Glutamatergic neuron (in vitro differentiated cells): ENCODE measurements at regions not wholly inside any gene's neighbourhood (a gene's known extent, or its start where the extent isn't known, plus 50 kb on each side); places are given as distances from the start of the nearest gene placed in this dataset.

Experiments
- DNase-seq: peaks from one replicate; pipeline ENCODE4 v3.0.0; 2022
- H3K27ac Mint-ChIP-seq: one replicate; pipeline ENCODE4 v1.8.0; 2020; ENCODE audit warnings: mild to moderate bottlenecking, mixed read lengths, inconsistent platforms; ENCODE audit not compliant: unreplicated experiment
- H3K27me3 Mint-ChIP-seq: one replicate; pipeline ENCODE4 v1.8.0; 2020; ENCODE audit warnings: mild to moderate bottlenecking, moderate library complexity, mixed read lengths, inconsistent platforms; ENCODE audit not compliant: unreplicated experiment
- H3K36me3 Mint-ChIP-seq: one replicate; pipeline ENCODE4 v1.8.0; 2020; ENCODE audit warnings: mild to moderate bottlenecking, mixed read lengths, inconsistent platforms; ENCODE audit not compliant: unreplicated experiment
- H3K4me1 Mint-ChIP-seq: one replicate; pipeline ENCODE4 v1.8.0; 2020; ENCODE audit warnings: mild to moderate bottlenecking, low read depth, mixed read lengths, inconsistent platforms; ENCODE audit not compliant: unreplicated experiment
- H3K4me3 Mint-ChIP-seq: one replicate; pipeline ENCODE4 v1.8.0; 2020; ENCODE audit warnings: mild to moderate bottlenecking, mixed read lengths, inconsistent platforms; ENCODE audit not compliant: unreplicated experiment
- H3K9me3 Mint-ChIP-seq: one replicate; pipeline ENCODE4 v1.8.0; 2020; ENCODE audit warnings: mild to moderate bottlenecking, moderate library complexity, mixed read lengths, inconsistent platforms; ENCODE audit not compliant: unreplicated experiment
- TF ChIP-seq, protein P1 (sequence below): fragments of 200-600 bp; sonication (generic); IDR thresholded peaks from one replicate; pipeline ENCODE4 v1.5.0; 2021; ENCODE audit not compliant: partially characterized antibody, unreplicated experiment

GRCh38 chr7:125670926-125671572 lies 741.4 kb upstream of the POT1 start:
- Mint-ChIP-seq H3K9me3 (no peaks in the 10 kb centered on the region), H3K27ac (no peak overlapping the region), H3K27me3 (peaks cover 3% of the 10 kb centered on the region), H3K36me3 (no peaks in the 10 kb centered on the region), H3K4me1 (peaks cover 4% of the 10 kb centered on the region), H3K4me3 (no peak overlapping the region)
- no peak for DNase-seq
- TF ChIP-seq, protein P1, sequence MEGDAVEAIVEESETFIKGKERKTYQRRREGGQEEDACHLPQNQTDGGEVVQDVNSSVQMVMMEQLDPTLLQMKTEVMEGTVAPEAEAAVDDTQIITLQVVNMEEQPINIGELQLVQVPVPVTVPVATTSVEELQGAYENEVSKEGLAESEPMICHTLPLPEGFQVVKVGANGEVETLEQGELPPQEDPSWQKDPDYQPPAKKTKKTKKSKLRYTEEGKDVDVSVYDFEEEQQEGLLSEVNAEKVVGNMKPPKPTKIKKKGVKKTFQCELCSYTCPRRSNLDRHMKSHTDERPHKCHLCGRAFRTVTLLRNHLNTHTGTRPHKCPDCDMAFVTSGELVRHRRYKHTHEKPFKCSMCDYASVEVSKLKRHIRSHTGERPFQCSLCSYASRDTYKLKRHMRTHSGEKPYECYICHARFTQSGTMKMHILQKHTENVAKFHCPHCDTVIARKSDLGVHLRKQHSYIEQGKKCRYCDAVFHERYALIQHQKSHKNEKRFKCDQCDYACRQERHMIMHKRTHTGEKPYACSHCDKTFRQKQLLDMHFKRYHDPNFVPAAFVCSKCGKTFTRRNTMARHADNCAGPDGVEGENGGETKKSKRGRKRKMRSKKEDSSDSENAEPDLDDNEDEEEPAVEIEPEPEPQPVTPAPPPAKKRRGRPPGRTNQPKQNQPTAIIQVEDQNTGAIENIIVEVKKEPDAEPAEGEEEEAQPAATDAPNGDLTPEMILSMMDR = peak; percentile 84

DNA sequence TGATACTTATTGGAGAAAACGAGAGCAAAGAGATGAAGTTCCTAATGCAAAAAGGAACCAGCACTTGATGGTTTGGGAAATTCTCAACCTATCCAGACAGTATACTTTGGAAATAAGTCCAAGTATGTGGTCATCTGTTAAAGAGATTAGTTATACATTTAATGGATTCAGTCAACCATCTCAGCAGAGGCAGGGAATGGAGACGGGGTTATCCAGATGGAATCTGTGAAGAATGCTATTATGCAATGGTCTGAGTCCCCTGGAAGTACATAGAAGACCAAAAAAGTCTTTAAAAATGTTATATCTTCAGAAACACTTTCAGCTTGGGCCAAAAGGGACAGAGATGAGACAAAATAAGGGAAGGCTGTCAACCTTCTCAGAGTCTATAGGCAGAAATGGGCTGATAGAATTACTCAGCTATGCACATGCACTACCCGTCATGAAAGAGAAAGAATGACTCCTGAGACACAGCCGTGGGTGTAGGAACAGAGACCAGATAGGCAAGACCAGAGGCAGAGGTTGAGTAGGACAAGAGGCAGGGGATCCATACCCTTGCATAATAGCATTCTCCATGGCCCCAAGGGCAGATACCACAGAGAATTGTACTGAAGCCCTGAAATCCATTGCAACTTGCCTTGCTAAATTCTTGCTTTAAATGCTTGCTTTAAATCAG lies 738.8 kb upstream of the POT1 start:
- H3K27ac Mint-ChIP-seq = no peak overlapping the region
- H3K4me3 Mint-ChIP-seq = no peak overlapping the region
- no peak for DNase-seq
- no peaks in the 10 kb centered on the region for H3K9me3 Mint-ChIP-seq
- no peaks in the 10 kb centered on the region for H3K36me3 Mint-ChIP-seq
- peaks cover 3% of the 10 kb centered on the region for H3K27me3 Mint-ChIP-seq
- H3K4me1 Mint-ChIP-seq = peaks cover 6% of the 10 kb centered on the region
- TF ChIP-seq, protein P1 = no peak

DNA sequence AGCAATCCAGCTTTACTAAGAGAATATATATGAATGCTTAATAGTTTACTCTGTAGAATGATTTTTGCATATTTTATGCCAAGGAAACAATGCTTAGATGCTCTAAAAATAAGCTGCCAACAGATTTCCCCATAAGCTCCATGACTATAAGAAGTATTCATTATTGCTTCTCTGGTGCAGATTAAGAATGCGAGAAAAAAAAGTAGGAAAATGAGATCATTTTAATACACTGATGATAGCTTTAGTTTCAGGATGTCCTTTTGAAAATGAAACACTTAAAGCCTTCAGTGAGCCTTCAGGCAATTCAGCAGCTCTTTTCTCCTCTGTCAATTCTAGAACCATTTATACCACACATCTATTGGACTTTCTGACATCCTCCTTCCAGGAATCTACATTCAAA lies 735.0 kb upstream of the POT1 start:
- Mint-ChIP-seq H3K36me3 (no peaks in the 10 kb centered on the region), H3K4me1 (peaks cover 6% of the 10 kb centered on the region), H3K9me3 (no peaks in the 10 kb centered on the region), H3K27me3 (no peaks in the 10 kb centered on the region), H3K27ac (no peak overlapping the region), H3K4me3 (no peak overlapping the region)
- no peak for DNase-seq
- TF ChIP-seq, protein P1 = no peak

DNA sequence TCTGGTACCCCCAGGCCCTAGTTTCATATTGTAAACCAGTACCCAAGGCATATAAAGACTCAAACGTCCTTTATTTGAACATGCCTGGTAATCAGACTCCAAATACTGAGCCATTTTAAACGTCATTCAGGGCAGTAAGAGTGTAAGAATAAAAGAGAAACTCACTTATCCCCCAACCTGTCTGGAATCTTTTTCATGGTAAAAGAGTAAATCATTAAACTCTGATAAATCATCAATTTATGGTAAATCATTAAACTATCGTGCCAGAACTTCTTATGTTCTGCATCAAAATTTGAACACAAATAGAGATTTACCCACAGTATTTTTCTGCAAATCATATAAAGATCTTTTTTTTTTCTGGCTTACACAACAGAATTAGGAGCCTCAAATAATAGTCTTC lies 734.3 kb upstream of the POT1 start:
- Mint-ChIP-seq H3K27ac (no peak overlapping the region), H3K27me3 (no peaks in the 10 kb centered on the region), H3K9me3 (no peaks in the 10 kb centered on the region), H3K4me1 (peaks cover 5% of the 10 kb centered on the region), H3K36me3 (no peaks in the 10 kb centered on the region), H3K4me3 (no peak overlapping the region)
- DNase-seq = no peak
- TF ChIP-seq, protein P1 = no peak

- H3K9me3 Mint-ChIP-seq = no peaks in the 10 kb centered on the region
- H3K36me3 Mint-ChIP-seq = no peaks in the 10 kb centered on the region
- no peaks in the 10 kb centered on the region for H3K27me3 Mint-ChIP-seq
- no peak for DNase-seq
- TF ChIP-seq, protein P1 = no peak
- no peak overlapping the region for H3K27ac Mint-ChIP-seq
- H3K4me1 Mint-ChIP-seq = peaks cover 5% of the 10 kb centered on the region
- H3K4me3 Mint-ChIP-seq = no peak overlapping the region
Observed at GRCh38 chr7:125661677-125662076, 732.1 kb upstream of the POT1 start.
